GM23338 (cell line): ENCODE measurements at regions not wholly inside any gene's neighbourhood (a gene's known extent, or its start where the extent isn't known, plus 50 kb on each side); places are given as distances from the start of the nearest gene placed in this dataset.

Source experiments
- CTCF ChIP-seq, 2 experiments: fragments of 200-600 bp in 1 of 2; sonication (generic) in 1 of 2; conservative IDR thresholded peaks; 2 replicates each; pipeline versions ENCODE4 v1.5.1 to v1.6.1; 2016 to 2017; ENCODE audit warnings: antibody characterized with exemption in 2 of 2, low read depth in 2 of 2, mild to moderate bottlenecking in 2 of 2, moderate library complexity in 1 of 2
- POLR2AphosphoS5 ChIP-seq: IDR thresholded peaks from 2 replicates; pipeline ENCODE4 v1.6.1; 2016; ENCODE audit warnings: antibody characterized with exemption, low read depth
- TF ChIP-seq, protein P1 (sequence below): IDR thresholded peaks from one replicate; pipeline ENCODE4 v1.6.1; 2018; ENCODE audit warnings: antibody characterized with exemption; ENCODE audit not compliant: unreplicated experiment

DNA sequence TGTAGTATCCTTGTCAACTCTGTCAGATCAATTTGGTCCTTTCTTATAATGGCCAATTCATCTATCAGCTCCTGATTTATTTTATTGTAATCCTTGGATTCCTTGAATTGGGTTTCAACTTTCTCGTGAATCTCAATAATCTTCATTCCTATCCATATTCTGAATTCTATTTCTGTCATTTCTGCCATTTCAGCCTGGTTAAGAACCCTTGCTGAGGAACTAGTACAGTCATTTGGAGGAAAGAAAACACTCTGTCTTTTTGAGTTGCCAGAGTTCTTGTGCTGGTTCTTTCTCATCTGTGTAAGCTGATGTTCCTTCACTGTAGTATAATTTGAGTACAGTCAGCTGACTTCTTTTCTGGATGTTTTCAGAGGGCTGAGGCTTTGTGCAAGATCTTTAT lies 84.5 kb downstream of the CETN3 start:
- TF ChIP-seq CTCF (conservative IDR thresholded peaks at IDR 0.05; ENCODE audit: low read depth in 2 of 2) (no peak), POLR2AphosphoS5 (no peak)
- TF ChIP-seq, protein P1, sequence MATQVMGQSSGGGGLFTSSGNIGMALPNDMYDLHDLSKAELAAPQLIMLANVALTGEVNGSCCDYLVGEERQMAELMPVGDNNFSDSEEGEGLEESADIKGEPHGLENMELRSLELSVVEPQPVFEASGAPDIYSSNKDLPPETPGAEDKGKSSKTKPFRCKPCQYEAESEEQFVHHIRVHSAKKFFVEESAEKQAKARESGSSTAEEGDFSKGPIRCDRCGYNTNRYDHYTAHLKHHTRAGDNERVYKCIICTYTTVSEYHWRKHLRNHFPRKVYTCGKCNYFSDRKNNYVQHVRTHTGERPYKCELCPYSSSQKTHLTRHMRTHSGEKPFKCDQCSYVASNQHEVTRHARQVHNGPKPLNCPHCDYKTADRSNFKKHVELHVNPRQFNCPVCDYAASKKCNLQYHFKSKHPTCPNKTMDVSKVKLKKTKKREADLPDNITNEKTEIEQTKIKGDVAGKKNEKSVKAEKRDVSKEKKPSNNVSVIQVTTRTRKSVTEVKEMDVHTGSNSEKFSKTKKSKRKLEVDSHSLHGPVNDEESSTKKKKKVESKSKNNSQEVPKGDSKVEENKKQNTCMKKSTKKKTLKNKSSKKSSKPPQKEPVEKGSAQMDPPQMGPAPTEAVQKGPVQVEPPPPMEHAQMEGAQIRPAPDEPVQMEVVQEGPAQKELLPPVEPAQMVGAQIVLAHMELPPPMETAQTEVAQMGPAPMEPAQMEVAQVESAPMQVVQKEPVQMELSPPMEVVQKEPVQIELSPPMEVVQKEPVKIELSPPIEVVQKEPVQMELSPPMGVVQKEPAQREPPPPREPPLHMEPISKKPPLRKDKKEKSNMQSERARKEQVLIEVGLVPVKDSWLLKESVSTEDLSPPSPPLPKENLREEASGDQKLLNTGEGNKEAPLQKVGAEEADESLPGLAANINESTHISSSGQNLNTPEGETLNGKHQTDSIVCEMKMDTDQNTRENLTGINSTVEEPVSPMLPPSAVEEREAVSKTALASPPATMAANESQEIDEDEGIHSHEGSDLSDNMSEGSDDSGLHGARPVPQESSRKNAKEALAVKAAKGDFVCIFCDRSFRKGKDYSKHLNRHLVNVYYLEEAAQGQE: no peak
